ENCODE measurements at regions not wholly inside any gene's neighbourhood (a gene's known extent, or its start where the extent isn't known, plus 50 kb on each side); places are given as distances from the start of the nearest gene placed in this dataset.

GRCh38 chr16:5449901-5450300 lies 352.3 kb upstream of the EEF2KMT start:
- Histone ChIP-seq H3K9me3 (ENCODE audit: insufficient read depth, low read length) (no peaks in the 10 kb centered on the region), H3K4me3 (ENCODE audit: insufficient read length, low read depth) (no peak overlapping the region), H3K9ac (ENCODE audit: insufficient read length, low read depth) (peak overlapping the region; percentile 16), H3K4me1 (ENCODE audit: insufficient read depth, insufficient read length) (peaks cover 18% of the 10 kb centered on the region), H3K36me3 (ENCODE audit: insufficient read depth, insufficient read length, low read length) (no peaks in the 10 kb centered on the region), H3K27me3 (ENCODE audit: insufficient read depth, insufficient read length) (peaks cover 8% of the 10 kb centered on the region)
- DNase-seq (ENCODE audit: low read depth, low spot score), result no peak
- no peak for TF ChIP-seq SUZ12 (IDR thresholded peaks at IDR 0.05; ENCODE audit: extremely low read depth, insufficient read depth, insufficient read length)
- TF ChIP-seq YY1 (IDR thresholded peaks at IDR 0.05; ENCODE audit: insufficient read depth, insufficient read length), result no peak
- TF ChIP-seq ZNF274 (IDR thresholded peaks at IDR 0.05; ENCODE audit: low read depth, low read length), result no peak

- no peak for DNase-seq (ENCODE audit: low read depth, low spot score)
- peaks cover 8% of the 10 kb centered on the region for H3K27me3 ChIP-seq (ENCODE audit: insufficient read depth, insufficient read length)
- peaks cover 18% of the 10 kb centered on the region for H3K4me1 ChIP-seq (ENCODE audit: insufficient read depth, insufficient read length)
- H3K9me3 ChIP-seq (ENCODE audit: insufficient read depth, low read length), result no peaks in the 10 kb centered on the region
- no peak for TF ChIP-seq SUZ12 (IDR thresholded peaks at IDR 0.05; ENCODE audit: extremely low read depth, insufficient read depth, insufficient read length)
- TF ChIP-seq YY1 (IDR thresholded peaks at IDR 0.05; ENCODE audit: insufficient read depth, insufficient read length), result no peak
- no peak for TF ChIP-seq ZNF274 (IDR thresholded peaks at IDR 0.05; ENCODE audit: low read depth, low read length)
- no peak overlapping the region for H3K4me3 ChIP-seq (ENCODE audit: insufficient read length, low read depth)
- H3K9ac ChIP-seq (ENCODE audit: insufficient read length, low read depth), result peak overlapping the region; percentile 33
- H3K36me3 ChIP-seq (ENCODE audit: insufficient read depth, insufficient read length, low read length), result no peaks in the 10 kb centered on the region
These were observed 351.2 kb upstream of the EEF2KMT start for GRCh38 chr16:5448798-5449197.

- Histone ChIP-seq H3K9me3 (ENCODE audit: insufficient read depth, low read length) (no peaks in the 10 kb centered on the region), H3K9ac (ENCODE audit: insufficient read length, low read depth) (no peak overlapping the region), H3K36me3 (ENCODE audit: insufficient read depth, insufficient read length, low read length) (no peaks in the 10 kb centered on the region), H3K4me1 (ENCODE audit: insufficient read depth, insufficient read length) (peaks cover 15% of the 10 kb centered on the region), H3K4me3 (ENCODE audit: insufficient read length, low read depth) (no peak overlapping the region), H3K27me3 (ENCODE audit: insufficient read depth, insufficient read length) (no peaks in the 10 kb centered on the region)
- TF ChIP-seq SUZ12 (IDR thresholded peaks at IDR 0.05; ENCODE audit: extremely low read depth, insufficient read depth, insufficient read length), result no peak
- TF ChIP-seq YY1 (IDR thresholded peaks at IDR 0.05; ENCODE audit: insufficient read depth, insufficient read length), result no peak
- TF ChIP-seq ZNF274 (IDR thresholded peaks at IDR 0.05; ENCODE audit: low read depth, low read length), result no peak
- DNase-seq (ENCODE audit: low read depth, low spot score), result no peak
These were observed 350.1 kb upstream of the EEF2KMT start for GRCh38 chr16:5447734-5448133.

GRCh38 chr16:5446623-5447240 lies 349.1 kb upstream of the EEF2KMT start:
- TF ChIP-seq ZNF274 (IDR thresholded peaks at IDR 0.05; ENCODE audit: low read depth, low read length) (no peak), SUZ12 (IDR thresholded peaks at IDR 0.05; ENCODE audit: extremely low read depth, insufficient read depth, insufficient read length) (no peak), YY1 (IDR thresholded peaks at IDR 0.05; ENCODE audit: insufficient read depth, insufficient read length) (no peak)
- H3K36me3 ChIP-seq (ENCODE audit: insufficient read depth, insufficient read length, low read length), result no peaks in the 10 kb centered on the region
- H3K4me1 ChIP-seq (ENCODE audit: insufficient read depth, insufficient read length), result peaks cover 15% of the 10 kb centered on the region
- DNase-seq (ENCODE audit: low read depth, low spot score), result no peak
- no peak overlapping the region for H3K9ac ChIP-seq (ENCODE audit: insufficient read length, low read depth)
- H3K9me3 ChIP-seq (ENCODE audit: insufficient read depth, low read length), result no peaks in the 10 kb centered on the region
- no peak overlapping the region for H3K4me3 ChIP-seq (ENCODE audit: insufficient read length, low read depth)
- H3K27me3 ChIP-seq (ENCODE audit: insufficient read depth, insufficient read length), result no peaks in the 10 kb centered on the region

- Histone ChIP-seq H3K4me3 (ENCODE audit: insufficient read length, low read depth) (no peak overlapping the region), H3K27me3 (ENCODE audit: insufficient read depth, insufficient read length) (no peaks in the 10 kb centered on the region), H3K4me1 (ENCODE audit: insufficient read depth, insufficient read length) (peaks cover 5% of the 10 kb centered on the region), H3K36me3 (ENCODE audit: insufficient read depth, insufficient read length, low read length) (no peaks in the 10 kb centered on the region), H3K9ac (ENCODE audit: insufficient read length, low read depth) (no peak overlapping the region), H3K9me3 (ENCODE audit: insufficient read depth, low read length) (no peaks in the 10 kb centered on the region)
- no peak for DNase-seq (ENCODE audit: low read depth, low spot score)
- TF ChIP-seq YY1 (IDR thresholded peaks at IDR 0.05; ENCODE audit: insufficient read depth, insufficient read length), result no peak
- TF ChIP-seq SUZ12 (IDR thresholded peaks at IDR 0.05; ENCODE audit: extremely low read depth, insufficient read depth, insufficient read length), result no peak
- TF ChIP-seq ZNF274 (IDR thresholded peaks at IDR 0.05; ENCODE audit: low read depth, low read length), result no peak
These were observed 346.6 kb upstream of the EEF2KMT start for GRCh38 chr16:5444189-5444588.

- Histone ChIP-seq H3K4me1 (ENCODE audit: insufficient read depth, insufficient read length) (no peaks in the 10 kb centered on the region), H3K36me3 (ENCODE audit: insufficient read depth, insufficient read length, low read length) (no peaks in the 10 kb centered on the region), H3K4me3 (ENCODE audit: insufficient read length, low read depth) (no peak overlapping the region), H3K9ac (ENCODE audit: insufficient read length, low read depth) (no peak overlapping the region), H3K27me3 (ENCODE audit: insufficient read depth, insufficient read length) (no peaks in the 10 kb centered on the region), H3K9me3 (ENCODE audit: insufficient read depth, low read length) (no peaks in the 10 kb centered on the region)
- no peak for DNase-seq (ENCODE audit: low read depth, low spot score)
- TF ChIP-seq ZNF274 (IDR thresholded peaks at IDR 0.05; ENCODE audit: low read depth, low read length), result no peak
- TF ChIP-seq SUZ12 (IDR thresholded peaks at IDR 0.05; ENCODE audit: extremely low read depth, insufficient read depth, insufficient read length), result no peak
- TF ChIP-seq YY1 (IDR thresholded peaks at IDR 0.05; ENCODE audit: insufficient read depth, insufficient read length), result no peak
These were observed 345.4 kb upstream of the EEF2KMT start for GRCh38 chr16:5442986-5443385.

GRCh38 chr16:5442054-5442453 lies 344.5 kb upstream of the EEF2KMT start:
- no peak for TF ChIP-seq SUZ12 (IDR thresholded peaks at IDR 0.05; ENCODE audit: extremely low read depth, insufficient read depth, insufficient read length)
- TF ChIP-seq ZNF274 (IDR thresholded peaks at IDR 0.05; ENCODE audit: low read depth, low read length), result no peak
- TF ChIP-seq YY1 (IDR thresholded peaks at IDR 0.05; ENCODE audit: insufficient read depth, insufficient read length), result no peak
- Histone ChIP-seq H3K4me1 (ENCODE audit: insufficient read depth, insufficient read length) (no peaks in the 10 kb centered on the region), H3K27me3 (ENCODE audit: insufficient read depth, insufficient read length) (no peaks in the 10 kb centered on the region), H3K4me3 (ENCODE audit: insufficient read length, low read depth) (no peak overlapping the region), H3K9ac (ENCODE audit: insufficient read length, low read depth) (no peak overlapping the region), H3K36me3 (ENCODE audit: insufficient read depth, insufficient read length, low read length) (no peaks in the 10 kb centered on the region), H3K9me3 (ENCODE audit: insufficient read depth, low read length) (no peaks in the 10 kb centered on the region)
- DNase-seq (ENCODE audit: low read depth, low spot score), result no peak
